Stimulated activated CD8-positive, alpha-beta memory T cell treated with anti-CD3 and anti-CD28 coated beads, Interleukin-4, amount 100 ng/mL, for 48 hours (primary cell): ENCODE measurements at regions not wholly inside any gene's neighbourhood (a gene's known extent, or its start where the extent isn't known, plus 50 kb on each side); places are given as distances from the start of the nearest gene placed in this dataset.

Experiments used
- DNase-seq: peaks from one replicate; pipeline ENCODE4 v3.0.0-alpha.2; 2020

DNA sequence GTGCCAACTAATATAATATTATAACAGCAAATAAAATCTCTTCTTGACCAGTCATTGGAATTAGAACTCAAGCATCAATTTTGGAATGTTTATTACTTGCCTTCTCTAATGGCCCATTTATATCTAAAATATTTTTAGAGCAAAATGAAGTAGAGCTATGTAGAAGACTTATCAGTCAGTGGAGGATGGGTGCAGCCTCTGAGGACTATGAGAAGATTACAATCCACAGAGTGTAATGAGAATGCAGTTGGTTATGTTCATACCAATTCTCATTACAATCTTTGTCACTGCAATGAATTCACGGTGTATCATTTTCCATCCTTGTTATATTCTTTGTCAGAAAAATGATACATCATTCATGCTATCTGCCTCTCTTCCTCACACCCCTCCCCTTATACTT is 878.1 kb downstream of the CENPC start:
- no peak for DNase-seq

DNA sequence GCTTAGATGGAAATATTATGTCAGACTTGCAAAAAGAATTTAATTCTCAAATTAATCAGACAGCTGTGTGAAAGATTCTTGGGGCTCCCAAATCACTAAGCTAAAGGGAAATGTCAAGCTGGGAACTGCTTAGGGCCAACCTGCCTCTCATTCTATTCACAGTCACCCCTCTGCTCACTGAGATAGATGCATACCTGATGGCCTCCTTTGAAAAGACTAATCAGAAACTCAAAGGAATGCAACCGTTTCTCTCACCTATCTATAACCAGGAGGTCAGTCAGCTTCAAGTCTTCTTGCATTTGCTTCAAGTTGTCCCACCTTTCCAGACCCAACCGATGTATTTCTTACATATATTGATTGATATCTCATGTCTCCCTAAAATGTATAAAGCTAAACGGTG is 882.7 kb downstream of the CENPC start:
- DNase-seq, result no peak

DNA sequence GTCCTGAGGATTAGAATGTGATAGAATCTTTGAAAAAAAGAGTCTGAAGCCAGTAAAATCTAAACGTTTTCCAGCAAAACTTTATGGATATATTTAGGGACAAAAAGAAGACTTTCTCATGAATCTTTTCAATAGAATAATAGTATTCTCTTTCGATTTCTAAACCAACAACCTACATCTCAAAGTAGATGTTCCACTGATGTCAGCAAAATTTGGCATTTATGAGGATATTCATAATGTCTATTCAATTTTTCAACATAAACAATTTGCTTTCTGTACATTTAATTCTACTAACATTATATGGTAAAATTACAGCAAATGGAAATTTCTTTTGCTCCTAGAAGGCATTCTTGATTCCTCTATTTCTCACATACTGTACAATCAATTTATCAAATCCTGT is 886.5 kb downstream of the CENPC start:
- no peak for DNase-seq

DNA sequence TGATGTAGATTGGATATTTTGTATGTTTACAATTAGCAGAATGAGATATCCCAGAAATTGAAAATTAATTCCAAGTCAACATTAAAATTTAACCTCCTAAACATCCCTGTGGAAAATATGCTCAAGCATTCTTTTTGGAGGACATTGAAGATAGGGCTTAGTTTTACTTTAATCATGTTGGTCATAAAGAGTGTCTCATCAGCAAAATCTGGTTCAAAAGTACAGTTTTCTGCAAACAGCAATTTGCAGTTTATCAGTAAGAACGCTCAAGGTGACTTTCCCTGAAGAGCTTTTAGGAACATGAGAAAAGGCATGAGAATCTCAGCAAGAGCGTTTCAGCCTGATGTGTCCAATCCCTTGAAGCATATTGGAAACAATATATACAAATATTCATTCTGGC is 889.8 kb downstream of the CENPC start:
- no peak for DNase-seq

DNA sequence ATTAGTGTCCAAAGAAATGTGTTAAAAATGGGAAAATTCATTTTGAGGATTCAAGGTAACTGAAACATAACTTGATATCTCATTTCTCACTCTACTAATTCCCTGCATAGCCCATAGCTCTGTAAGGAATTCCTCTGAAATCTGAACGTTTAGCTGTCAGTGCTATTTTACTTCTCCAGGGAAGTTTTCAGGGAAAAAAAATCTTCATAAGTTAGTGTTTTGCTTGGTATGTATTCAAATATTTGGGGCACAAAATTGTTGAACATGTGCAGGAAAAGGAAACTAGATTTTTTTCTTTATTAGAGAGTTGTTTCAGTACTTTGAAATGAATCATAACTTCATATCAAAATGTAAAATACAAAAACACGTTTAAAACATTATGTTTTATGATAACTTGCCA is 891.4 kb downstream of the CENPC start:
- DNase-seq, result no peak

DNA sequence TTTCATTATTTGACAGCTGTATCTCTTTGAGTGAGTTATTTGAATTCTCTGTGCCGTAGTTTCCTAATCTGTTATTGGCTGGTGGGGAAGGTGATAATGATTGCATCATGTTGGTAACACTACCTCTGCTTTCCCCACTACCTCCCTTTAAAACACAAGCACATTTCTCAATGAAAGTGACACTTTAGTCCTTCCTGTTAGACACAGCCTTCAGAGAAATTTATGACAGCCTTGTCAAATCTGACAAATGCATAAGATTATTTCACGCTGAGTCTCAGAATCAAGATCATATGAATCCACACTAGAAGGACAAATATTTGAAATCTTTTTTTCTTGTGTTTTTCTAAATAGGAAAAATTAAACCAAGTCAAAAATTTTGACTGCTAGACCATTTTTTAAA is 896.1 kb downstream of the CENPC start:
- DNase-seq, result no peak

DNA sequence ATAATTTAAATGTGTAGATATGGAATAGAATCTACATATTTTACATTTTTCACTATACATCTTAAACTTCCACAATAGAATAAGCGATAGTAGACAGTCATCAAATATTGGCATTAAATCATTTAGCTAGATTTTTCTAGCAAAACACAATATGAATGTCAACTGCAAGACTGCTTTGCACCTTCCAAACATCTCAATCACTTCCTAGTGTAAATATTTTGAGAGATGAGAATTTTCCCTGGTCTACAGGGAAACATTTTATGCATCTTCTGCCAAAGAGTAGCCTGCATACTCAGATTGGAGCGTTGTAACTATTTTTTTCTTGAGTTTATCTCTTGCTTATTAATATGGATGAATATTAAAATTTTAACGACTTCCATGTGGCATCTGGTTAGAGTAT is 897.4 kb downstream of the CENPC start:
- no peak for DNase-seq

DNA sequence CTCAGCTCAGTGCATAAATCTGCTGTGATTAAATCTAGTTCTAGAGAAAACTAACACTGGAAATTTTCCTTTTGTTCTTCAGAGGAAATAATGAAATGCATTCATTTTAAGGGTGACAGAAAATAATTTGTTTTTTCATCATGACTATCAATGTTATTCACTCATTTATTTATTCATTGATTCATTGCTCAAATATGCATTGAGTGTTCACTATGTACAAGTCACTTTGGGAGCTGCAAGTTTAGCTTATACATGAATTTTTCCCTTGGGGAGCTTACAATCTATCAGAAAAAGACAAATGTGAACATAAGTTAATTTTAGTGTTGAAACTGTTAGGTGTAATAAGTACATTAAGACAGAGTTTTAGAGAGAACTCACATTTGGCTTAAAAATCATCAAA is 897.8 kb downstream of the CENPC start:
- no peak for DNase-seq

DNA sequence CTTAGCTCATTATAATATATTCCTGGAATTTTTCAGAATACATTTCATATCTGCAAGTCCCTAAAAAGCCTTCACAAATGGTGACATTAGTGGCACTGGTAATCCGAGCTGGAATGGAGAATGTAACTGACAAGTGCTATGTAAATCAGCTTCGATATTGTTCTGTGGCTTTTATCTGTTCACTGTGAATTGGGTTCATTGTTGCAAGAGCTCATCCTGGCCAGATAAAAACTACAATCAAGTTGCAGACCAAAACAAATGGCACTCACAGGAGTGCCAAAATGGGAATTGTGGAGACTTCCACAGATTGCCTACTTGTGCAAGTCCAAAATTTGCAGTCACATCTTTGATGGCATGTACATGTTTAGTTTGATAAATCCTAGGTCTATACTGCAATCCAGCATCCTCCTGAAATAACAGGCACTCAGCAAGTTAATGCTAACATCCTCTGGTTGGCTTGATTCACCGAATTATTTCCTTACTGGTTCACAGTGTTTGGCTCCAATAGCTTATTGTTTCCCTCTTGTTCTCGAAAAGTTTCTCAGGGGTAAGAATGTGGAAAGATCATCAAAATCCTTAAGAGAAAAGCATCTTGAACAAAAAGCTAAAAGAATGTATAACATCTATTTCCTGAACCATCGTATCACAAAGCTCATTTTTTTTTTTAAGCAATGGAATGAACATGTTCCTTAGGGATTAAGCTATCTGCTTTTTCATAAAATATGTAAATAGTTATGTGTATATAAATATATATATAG is 904.9 kb downstream of the CENPC start:
- DNase-seq, result no peak

DNA sequence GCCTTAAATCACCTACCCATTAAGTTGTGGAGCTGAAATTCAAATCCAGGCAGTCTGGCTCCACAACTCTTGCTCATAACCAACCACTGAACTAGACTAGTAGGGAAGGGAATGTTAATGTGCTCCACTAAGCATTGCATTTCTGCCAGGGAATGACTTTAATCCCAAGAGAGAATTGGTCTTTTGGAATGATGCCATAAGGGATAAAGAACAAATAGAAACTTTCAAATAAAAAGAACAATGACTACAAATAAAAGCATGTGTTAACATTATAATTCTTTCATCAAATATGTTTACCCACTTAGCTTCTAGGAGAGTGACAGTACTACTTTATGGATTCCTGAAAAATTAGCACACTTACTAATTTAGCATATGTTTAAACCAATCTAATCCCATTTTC is 905.9 kb downstream of the CENPC start:
- no peak for DNase-seq

DNA sequence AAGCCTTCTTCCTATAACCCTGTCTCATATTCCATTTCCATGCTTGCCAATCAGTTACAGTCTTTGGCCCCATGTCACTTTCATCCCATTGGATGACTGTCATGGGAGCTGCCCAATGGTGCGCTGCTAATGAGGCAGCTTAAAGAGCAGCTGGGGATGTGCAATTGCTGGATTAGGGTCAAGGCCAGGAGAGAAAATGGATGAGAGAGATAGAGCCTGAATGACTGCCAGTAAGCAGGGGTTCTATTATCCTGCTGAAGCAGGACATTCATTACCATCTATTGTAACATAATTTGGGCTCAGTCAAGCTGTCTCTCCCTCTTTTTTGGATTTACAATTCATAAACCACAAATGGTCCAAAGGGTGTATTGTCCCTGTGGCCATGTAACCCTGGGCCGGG is 909.0 kb downstream of the CENPC start:
- no peak for DNase-seq

DNA sequence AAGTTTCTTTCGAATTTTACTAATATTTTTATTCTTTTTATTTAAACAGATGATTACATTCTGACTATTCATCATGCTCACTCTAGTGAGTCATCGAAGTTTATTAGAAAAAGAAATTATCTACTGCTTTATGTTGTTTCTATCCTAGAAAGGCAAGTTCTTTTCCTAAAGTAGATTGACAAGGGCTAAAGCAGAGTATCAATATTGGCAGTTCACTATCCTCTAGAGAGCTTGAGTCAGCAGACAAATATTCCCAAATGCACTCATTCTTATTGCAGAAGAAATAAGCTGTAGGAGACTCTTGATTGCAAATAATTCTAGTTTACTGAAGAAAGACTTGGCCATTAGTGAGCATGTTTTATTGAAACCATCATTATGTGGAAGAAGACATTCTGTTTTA is 911.8 kb downstream of the CENPC start:
- no peak for DNase-seq

DNA sequence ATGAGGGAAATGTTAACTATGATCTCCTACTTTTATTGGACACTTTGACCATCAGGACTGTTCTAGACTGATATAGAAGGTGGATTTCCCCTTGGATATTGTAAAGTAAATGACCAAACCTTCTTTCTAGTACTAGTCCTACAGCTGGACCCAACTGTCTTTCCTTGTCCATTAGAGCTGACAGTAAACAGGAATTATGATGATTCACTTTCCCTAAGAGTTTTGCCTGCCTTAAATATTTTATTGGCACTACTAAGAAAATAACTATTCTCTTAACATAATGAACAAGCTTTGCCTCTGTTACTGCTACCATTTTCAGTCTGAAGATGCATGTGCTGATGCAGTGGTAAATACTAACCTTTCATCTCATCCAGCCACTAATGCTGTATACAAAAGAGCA is 915.4 kb downstream of the CENPC start:
- no peak for DNase-seq

DNA sequence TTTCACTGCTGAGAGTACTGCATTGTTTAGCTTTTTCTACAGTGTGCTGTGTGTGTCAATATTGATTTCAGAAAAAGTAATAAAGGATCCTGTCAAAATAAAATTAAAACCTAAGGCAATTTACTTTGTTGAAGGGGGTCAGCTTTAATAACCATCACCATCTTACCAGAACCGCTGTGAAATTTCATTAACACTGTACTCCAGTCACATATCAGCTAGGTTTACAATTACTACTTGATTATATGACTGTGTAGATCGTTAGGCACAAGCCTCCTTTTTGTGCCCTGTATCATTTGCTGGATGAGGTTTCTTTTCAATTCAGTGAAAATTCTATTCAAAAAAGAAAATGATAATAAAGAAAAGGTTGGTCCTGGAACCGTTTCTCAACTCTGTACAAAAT is 917.2 kb downstream of the CENPC start:
- no peak for DNase-seq

DNA sequence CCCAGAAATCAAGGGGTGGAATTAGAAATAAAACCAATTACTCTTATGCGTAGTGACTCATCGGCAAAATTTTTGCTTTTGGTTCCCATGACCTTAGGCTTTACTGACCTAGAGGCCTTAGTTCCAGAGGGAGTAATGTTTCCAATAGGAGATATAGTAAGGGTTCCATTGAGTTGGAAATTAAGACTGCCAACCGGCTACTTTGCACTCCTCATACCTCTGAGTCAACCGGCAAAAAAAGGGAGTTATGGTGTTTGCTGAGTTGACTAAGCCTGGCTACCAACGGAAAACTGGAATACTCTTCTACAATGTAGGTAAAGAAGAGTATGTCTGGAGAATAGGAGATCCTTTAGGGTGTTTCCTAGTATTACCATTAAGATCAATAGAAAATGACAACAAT is 919.8 kb downstream of the CENPC start:
- DNase-seq, result no peak

DNA sequence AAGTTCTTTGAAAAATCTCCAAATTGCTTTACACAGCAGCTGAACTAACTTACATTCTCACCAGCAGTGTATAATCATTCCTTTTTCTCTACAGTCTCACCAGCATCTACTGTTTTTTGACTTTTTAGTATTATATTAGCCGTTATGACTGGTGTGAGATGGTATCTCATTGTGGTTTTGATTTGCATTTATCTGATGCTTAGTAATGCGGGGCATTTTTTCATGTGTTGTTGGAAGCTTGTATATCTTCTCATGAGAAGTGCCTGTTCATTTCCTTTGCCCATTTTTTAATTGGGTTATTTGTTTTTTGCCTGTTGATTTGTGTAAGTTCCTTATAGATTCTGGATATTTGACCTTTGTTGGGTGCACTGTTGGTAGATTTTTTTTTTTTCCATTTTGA is 931.7 kb downstream of the CENPC start:
- no peak for DNase-seq

DNA sequence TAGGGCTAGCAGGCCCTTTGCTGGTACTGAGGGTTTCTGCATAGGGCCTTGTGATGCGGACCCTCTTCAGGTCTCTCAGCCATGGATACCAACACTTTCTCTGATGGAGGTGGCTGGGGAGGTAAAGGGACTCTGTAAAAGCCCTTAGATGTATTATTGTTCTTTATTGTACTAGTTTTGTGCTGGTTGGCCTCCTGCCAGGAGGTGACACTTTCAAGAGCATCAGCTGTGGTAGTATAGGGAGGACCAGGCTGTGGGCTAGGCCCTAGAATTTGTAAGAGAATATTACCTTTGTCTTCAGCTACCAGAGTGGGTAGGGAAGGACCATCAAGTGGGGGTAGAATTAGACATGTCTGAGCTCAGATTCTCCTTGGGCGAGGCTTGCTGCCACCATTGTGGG is 936.3 kb downstream of the CENPC start:
- DNase-seq, result no peak

DNA sequence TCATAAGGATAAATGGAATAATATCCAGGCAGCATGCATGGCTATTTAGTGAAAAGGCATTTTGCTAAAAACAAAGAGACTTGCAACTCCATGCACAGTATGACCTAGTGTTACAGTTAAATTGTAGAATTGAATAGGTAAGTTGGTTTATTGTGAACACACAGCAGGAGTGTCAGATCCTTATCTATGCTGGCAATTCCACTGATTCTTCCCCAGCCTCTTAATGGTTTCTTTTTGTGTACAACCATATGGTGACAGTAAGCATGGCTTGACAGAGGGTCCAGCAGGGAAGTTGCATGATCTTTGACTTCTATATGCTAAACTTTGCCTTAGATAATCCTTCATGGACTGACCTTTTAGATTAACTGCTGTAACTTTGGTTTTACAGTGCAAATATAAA is 936.6 kb upstream of the EPHA5 start:
- no peak for DNase-seq

DNA sequence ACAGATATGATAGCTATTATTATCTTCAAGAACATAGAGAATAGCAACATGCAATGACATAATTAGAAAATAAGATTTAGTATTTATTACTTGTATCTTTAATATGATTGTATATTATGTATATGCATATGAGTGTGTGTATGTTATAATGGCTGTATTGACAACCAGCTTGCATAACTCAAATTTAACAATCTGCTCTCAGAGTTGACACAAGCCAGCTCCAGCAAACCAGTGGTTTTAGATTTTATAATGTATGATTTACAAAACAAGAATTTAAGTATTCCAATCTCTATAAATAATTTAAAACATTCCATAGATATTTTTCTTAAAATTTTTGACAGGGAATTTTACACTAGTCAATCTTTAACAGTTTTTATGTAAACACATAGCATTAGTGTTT is 935.9 kb upstream of the EPHA5 start:
- no peak for DNase-seq

DNA sequence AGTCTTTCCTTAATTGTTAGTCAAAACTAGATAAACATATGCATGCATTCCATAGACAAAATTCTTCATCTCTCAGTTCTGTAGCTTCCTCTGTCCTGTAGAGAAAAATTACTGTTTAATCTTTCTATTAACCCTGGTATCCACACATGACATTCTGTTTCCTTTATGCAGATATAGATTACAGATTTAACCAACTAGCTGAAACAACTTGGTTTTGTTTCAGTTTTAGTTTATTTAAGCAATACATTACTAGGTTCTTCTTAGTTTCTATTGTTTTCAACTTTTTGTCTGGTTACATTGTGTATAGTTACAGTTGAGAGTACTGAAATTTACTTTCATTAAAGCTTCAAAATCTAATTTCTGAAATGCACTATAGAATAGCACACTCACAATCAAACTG is 933.9 kb upstream of the EPHA5 start:
- no peak for DNase-seq

DNA sequence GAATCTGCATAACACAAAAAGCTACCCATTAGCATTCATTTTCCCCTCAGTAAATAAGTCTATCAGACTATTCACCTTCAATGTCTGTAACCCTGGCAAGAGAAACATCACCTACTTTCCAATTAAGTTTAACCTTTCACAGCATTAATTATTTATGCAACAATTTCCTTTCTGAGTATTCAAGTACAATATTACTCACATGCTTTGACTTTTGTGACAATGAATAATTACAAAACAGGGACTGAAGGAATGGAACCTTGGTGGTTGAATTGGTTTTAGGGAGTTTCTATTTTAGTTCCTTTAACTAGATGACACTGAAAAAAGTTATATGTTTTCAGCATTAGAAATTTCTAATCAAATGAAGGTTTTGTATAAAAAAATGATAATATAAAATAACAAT is 932.3 kb upstream of the EPHA5 start:
- no peak for DNase-seq

DNA sequence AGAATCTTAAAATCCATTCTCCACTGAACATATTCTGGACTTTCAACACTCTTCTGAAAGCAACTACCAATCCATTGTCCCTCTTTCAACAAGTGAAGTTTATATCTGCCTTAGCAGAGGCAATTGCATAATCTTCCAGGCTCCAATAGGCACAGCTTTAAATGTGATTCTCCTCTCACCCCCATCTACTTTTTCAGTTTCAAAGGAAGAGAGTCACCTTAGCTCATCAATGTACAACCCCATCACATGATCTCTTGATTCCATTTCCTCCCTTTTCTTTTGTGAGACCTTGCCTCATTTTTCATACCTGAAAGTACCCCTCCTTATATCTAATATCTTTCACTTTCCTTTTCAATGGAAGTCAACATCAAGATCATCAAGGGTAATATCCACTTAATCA is 921.7 kb upstream of the EPHA5 start:
- no peak for DNase-seq

DNA sequence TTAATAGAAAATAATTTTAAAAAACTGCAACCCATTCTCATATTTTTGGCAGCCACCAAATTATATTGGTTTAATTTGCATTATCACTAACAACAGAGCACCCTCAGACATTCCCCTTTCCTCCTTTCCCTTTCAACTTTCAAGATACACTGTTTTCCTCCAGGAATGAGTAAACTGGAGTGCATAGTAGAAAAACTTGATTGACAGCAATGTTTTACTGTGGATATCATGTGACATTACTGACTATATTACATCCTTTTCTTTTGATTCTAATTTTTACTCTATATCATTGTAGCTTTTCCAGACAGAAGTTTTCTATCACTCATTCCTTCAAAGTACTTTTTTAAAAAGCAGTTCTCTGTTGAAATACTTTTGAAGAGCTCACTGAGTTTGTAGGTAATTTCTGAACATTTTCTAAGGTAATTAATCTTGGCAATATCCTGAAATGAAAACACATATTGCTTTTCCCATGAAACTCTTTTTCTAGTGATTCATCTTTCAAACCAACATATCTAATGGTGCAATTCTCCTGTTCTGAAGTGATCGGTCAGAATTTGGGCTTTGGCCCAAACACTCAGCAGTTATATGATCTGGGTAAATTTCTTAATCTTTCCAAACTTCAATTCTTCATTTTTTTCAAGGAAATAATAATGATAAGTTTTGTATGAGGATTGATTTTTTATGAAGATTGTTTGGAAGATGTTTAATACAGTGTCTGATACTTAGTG is 920.4 kb upstream of the EPHA5 start:
- DNase-seq, result no peak

DNA sequence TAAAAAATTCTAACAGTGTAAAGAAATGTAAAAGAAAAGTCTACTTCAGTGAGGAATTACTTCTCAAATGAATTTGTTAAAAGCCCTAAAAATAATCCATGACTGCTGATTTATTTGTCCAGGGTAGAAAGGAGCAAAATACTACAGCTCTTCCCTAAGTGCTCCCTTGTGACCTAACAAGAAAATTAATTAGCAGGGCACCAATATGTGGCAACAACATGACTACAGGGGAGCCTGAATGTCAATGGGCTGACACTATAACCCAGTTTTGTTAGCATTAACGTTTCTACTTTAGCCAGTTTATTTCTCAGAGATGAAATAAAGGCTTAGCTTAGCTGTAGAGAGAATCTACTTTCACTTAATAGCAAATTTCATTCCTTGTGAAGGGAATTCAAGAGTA is 918.9 kb upstream of the EPHA5 start:
- DNase-seq, result no peak

DNA sequence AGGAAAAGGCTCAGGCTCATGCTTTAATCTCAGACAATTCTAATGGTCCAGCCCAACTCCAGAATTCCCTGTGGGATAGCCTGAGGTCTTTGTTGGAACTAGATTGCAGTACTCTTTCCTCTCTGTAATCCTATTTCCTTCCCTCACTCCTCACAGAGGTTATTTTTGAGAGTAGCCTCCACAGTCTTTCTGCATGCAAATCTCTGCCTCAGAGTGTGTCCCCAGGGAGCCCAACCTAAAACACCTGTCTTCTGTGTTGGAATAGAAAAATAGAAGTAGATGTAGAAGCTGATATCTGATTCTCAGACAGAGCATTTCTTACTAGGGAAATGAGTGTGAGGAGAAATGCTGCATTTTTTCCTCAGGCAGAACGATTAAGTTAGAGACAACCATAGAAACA is 915.5 kb upstream of the EPHA5 start:
- no peak for DNase-seq
